GM23248 (cell line): ENCODE measurements at regions not wholly inside any gene's neighbourhood (a gene's known extent, or its start where the extent isn't known, plus 50 kb on each side); places are given as distances from the start of the nearest gene placed in this dataset.

Experiments used
- DNase-seq: peaks from one replicate; pipeline ENCODE4 v3.0.0-alpha.2; 2015
- H2AFZ ChIP-seq: fragments of 200-600 bp; sonication (generic); 2 replicates; pipeline ENCODE4 v1.6.1; 2016; ENCODE audit warnings: antibody characterized with exemption
- H3F3A ChIP-seq: fragments of 200-600 bp; sonication (generic); 2 replicates; pipeline ENCODE4 v1.6.1; 2016; ENCODE audit warnings: mild to moderate bottlenecking, antibody characterized with exemption, mixed run types; ENCODE audit not compliant: insufficient read depth
- H3K27ac ChIP-seq: fragments of 200-600 bp; sonication (generic); 2 replicates; pipeline ENCODE4 v1.5.1; 2016; ENCODE audit warnings: mild to moderate bottlenecking
- H3K27me3 ChIP-seq: fragments of 200-600 bp; sonication (generic); replicated peaks from 2 replicates; pipeline ENCODE4 v1.6.1; 2016; ENCODE audit warnings: mild to moderate bottlenecking; ENCODE audit not compliant: insufficient read depth
- H3K36me3 ChIP-seq: fragments of 200-600 bp; sonication (generic); 2 replicates; pipeline ENCODE4 v1.6.1; 2016; ENCODE audit warnings: low read depth, mild to moderate bottlenecking
- H3K4me1 ChIP-seq: fragments of 200-600 bp; sonication (generic); 2 replicates; pipeline ENCODE4 v1.6.1; 2016; ENCODE audit warnings: mild to moderate bottlenecking; ENCODE audit not compliant: insufficient read depth
- H3K4me2 ChIP-seq: fragments of 200-600 bp; sonication (generic); one replicate; pipeline ENCODE4 v1.6.1; 2016; ENCODE audit warnings: mild to moderate bottlenecking; ENCODE audit not compliant: unreplicated experiment
- H3K4me3 ChIP-seq: fragments of 200-600 bp; sonication (generic); 2 replicates; pipeline ENCODE4 v1.5.1; 2016; ENCODE audit warnings: mild to moderate bottlenecking
- H3K79me2 ChIP-seq: fragments of 200-600 bp; sonication (generic); 2 replicates; pipeline ENCODE4 v1.6.1; 2016; ENCODE audit warnings: mild to moderate bottlenecking; ENCODE audit not compliant: insufficient read depth
- H3K9ac ChIP-seq: fragments of 200-600 bp; sonication (generic); 2 replicates; pipeline ENCODE4 v1.6.1; 2016; ENCODE audit warnings: mild to moderate bottlenecking
- H3K9me2 ChIP-seq: fragments of 200-600 bp; sonication (generic); 2 replicates; pipeline ENCODE4 v1.6.1; 2016; ENCODE audit warnings: mixed run types, mild to moderate bottlenecking, moderate library complexity; ENCODE audit not compliant: insufficient read depth
- H3K9me3 ChIP-seq: fragments of 200-600 bp; sonication (generic); one replicate; pipeline ENCODE4 v1.6.1; 2017; ENCODE audit warnings: low read depth
- H4K20me1 ChIP-seq: fragments of 200-600 bp; sonication (generic); 2 replicates; pipeline ENCODE4 v1.6.0; 2016; ENCODE audit not compliant: insufficient read depth
- EZH2 ChIP-seq: fragments of 200-600 bp; sonication (generic); IDR thresholded peaks from 2 replicates; pipeline ENCODE4 v1.6.1; 2018; ENCODE audit warnings: antibody characterized with exemption, mild to moderate bottlenecking; ENCODE audit not compliant: insufficient read depth, poor library complexity, severe bottlenecking
- EZH2phosphoT487 ChIP-seq: fragments of 200-600 bp; sonication (generic); IDR thresholded peaks from 2 replicates; pipeline ENCODE4 v1.6.1; 2018; ENCODE audit warnings: antibody characterized with exemption, moderate library complexity, mild to moderate bottlenecking, low read depth; ENCODE audit not compliant: insufficient read depth
- WGBS, 2 experiments: methylation state at CpG; one replicate each; pipeline ENCODE4 v1.1.6; 2015 to 2017; ENCODE audit warnings: low lambda C conversion rate in 2 of 2, low coverage in 1 of 2; ENCODE audit errors: missing lambda C conversion rate in 2 of 2; 5-methylcytosine and 5-hydroxymethylcytosine counted together
- in situ Hi-C: fragments of 300-500 bp; cut with MboI; formaldehyde crosslinking; loops from 2 replicates; pipeline ENCODE4 v1.15.0; 2020

GRCh38 chr11:42840176-42840829, 471.5 kb upstream of the API5 start:
- no peaks in the 10 kb centered on the region for H3K36me3 ChIP-seq
- H3K9me3 ChIP-seq: no peaks in the 10 kb centered on the region
- H3K4me3 ChIP-seq: no peak overlapping the region
- in situ Hi-C loops: no loop called here
- H3K79me2 ChIP-seq: no peaks in the 10 kb centered on the region
- no peak overlapping the region for H2AFZ ChIP-seq
- no peaks in the 10 kb centered on the region for H3K27me3 ChIP-seq
- no peak for DNase-seq
- no peak for TF ChIP-seq EZH2phosphoT487
- TF ChIP-seq EZH2: no peak
- no peaks in the 10 kb centered on the region for H4K20me1 ChIP-seq
- no peak overlapping the region for H3K4me2 ChIP-seq
- H3K27ac ChIP-seq: no peak overlapping the region
- H3F3A ChIP-seq: no peaks in the 10 kb centered on the region
- no peak overlapping the region for H3K9ac ChIP-seq
- 19 to 25% methylated on average over 7 of the region's 7 CpGs for WGBS, 2 experiments
- no peaks in the 10 kb centered on the region for H3K4me1 ChIP-seq
- no peaks in the 10 kb centered on the region for H3K9me2 ChIP-seq

GRCh38 chr11:42840860-42841259, 470.9 kb upstream of the API5 start:
- Histone ChIP-seq H3K4me1 (no peaks in the 10 kb centered on the region), H3K4me3 (no peak overlapping the region), H3K27ac (no peak overlapping the region), H3K27me3 (no peaks in the 10 kb centered on the region), H3K9me2 (no peaks in the 10 kb centered on the region), H3K79me2 (no peaks in the 10 kb centered on the region), H3K36me3 (no peaks in the 10 kb centered on the region), H3K9me3 (no peaks in the 10 kb centered on the region), H3K4me2 (no peak overlapping the region), H3F3A (no peaks in the 10 kb centered on the region), H2AFZ (no peak overlapping the region), H4K20me1 (no peaks in the 10 kb centered on the region), H3K9ac (no peak overlapping the region)
- DNase-seq: no peak
- 19 to 28% methylated on average over 2 of the region's 2 CpGs for WGBS, 2 experiments
- in situ Hi-C loops: no loop called here
- TF ChIP-seq EZH2 (no peak), EZH2phosphoT487 (no peak)

GRCh38 chr11:42841556-42841955, 470.2 kb upstream of the API5 start:
- H3K4me3 ChIP-seq: no peak overlapping the region
- no peaks in the 10 kb centered on the region for H3K9me2 ChIP-seq
- H4K20me1 ChIP-seq: no peaks in the 10 kb centered on the region
- no peak overlapping the region for H2AFZ ChIP-seq
- no peak overlapping the region for H3K4me2 ChIP-seq
- H3K36me3 ChIP-seq: no peaks in the 10 kb centered on the region
- no peaks in the 10 kb centered on the region for H3K79me2 ChIP-seq
- H3K9ac ChIP-seq: no peak overlapping the region
- TF ChIP-seq EZH2 (no peak), EZH2phosphoT487 (no peak)
- DNase-seq: no peak
- H3K27ac ChIP-seq: no peak overlapping the region
- WGBS, 2 experiments: 6 to 8% methylated on average over 5 of the region's 5 CpGs
- H3K4me1 ChIP-seq: no peaks in the 10 kb centered on the region
- H3K27me3 ChIP-seq: no peaks in the 10 kb centered on the region
- no peaks in the 10 kb centered on the region for H3K9me3 ChIP-seq
- in situ Hi-C loops: no loop called here
- H3F3A ChIP-seq: no peaks in the 10 kb centered on the region

- 2 to 3% methylated on average over 2 of the region's 2 CpGs for WGBS, 2 experiments
- Histone ChIP-seq H3K27me3 (no peaks in the 10 kb centered on the region), H3K79me2 (no peaks in the 10 kb centered on the region), H2AFZ (no peak overlapping the region), H3K27ac (no peak overlapping the region), H3F3A (no peaks in the 10 kb centered on the region), H3K4me2 (no peak overlapping the region), H3K9me3 (no peaks in the 10 kb centered on the region), H4K20me1 (no peaks in the 10 kb centered on the region), H3K9me2 (no peaks in the 10 kb centered on the region), H3K4me3 (no peak overlapping the region), H3K36me3 (no peaks in the 10 kb centered on the region), H3K9ac (no peak overlapping the region), H3K4me1 (no peaks in the 10 kb centered on the region)
- TF ChIP-seq EZH2phosphoT487: no peak
- in situ Hi-C loops: no loop called here
- no peak for DNase-seq
These were observed 462.4 kb upstream of the API5 start for GRCh38 chr11:42849362-42849761.

GRCh38 chr11:42857344-42857743, 454.5 kb upstream of the API5 start:
- no peaks in the 10 kb centered on the region for H3K27me3 ChIP-seq
- no peak overlapping the region for H2AFZ ChIP-seq
- no peak for DNase-seq
- no peak overlapping the region for H3K9ac ChIP-seq
- no peaks in the 10 kb centered on the region for H3K4me1 ChIP-seq
- no peaks in the 10 kb centered on the region for H3K9me3 ChIP-seq
- no peaks in the 10 kb centered on the region for H3K9me2 ChIP-seq
- no peak overlapping the region for H3K27ac ChIP-seq
- H3K4me2 ChIP-seq: no peak overlapping the region
- H3K4me3 ChIP-seq: no peak overlapping the region
- no peaks in the 10 kb centered on the region for H3K36me3 ChIP-seq
- no peaks in the 10 kb centered on the region for H3F3A ChIP-seq
- in situ Hi-C loops: no loop called here
- WGBS, 2 experiments: 10 to 12% methylated on average over 2 of the region's 2 CpGs
- H3K79me2 ChIP-seq: no peaks in the 10 kb centered on the region
- no peak for TF ChIP-seq EZH2phosphoT487
- no peaks in the 10 kb centered on the region for H4K20me1 ChIP-seq
